ENCODE measurements at regions not wholly inside any gene's neighbourhood (a gene's known extent, or its start where the extent isn't known, plus 50 kb on each side); places are given as distances from the start of the nearest gene placed in this dataset.

- no peak for DNase-seq (ENCODE audit: low read depth)
- H3K4me3 ChIP-seq (ENCODE audit: low read depth, low read length) = no peak overlapping the region
- TF ChIP-seq CTCF (IDR thresholded peaks at IDR 0.05; ENCODE audit: insufficient read depth, low read depth, low read length, missing control alignments) = no peak
Measured at GRCh38 chr6:81568973-81569372, 183.5 kb downstream of the TENT5A start.

GRCh38 chr6:81565071-81565470, 187.4 kb downstream of the TENT5A start:
- H3K4me3 ChIP-seq (ENCODE audit: low read depth, low read length) = no peak overlapping the region
- no peak for TF ChIP-seq CTCF (IDR thresholded peaks at IDR 0.05; ENCODE audit: insufficient read depth, low read depth, low read length, missing control alignments)
- DNase-seq (ENCODE audit: low read depth) = no peak

GRCh38 chr6:81564470-81565068, 187.9 kb downstream of the TENT5A start:
- no peak for DNase-seq (ENCODE audit: low read depth)
- H3K4me3 ChIP-seq (ENCODE audit: low read depth, low read length) = no peak overlapping the region
- no peak for TF ChIP-seq CTCF (IDR thresholded peaks at IDR 0.05; ENCODE audit: insufficient read depth, low read depth, low read length, missing control alignments)

- H3K4me3 ChIP-seq (ENCODE audit: low read depth, low read length) = no peak overlapping the region
- no peak for TF ChIP-seq CTCF (IDR thresholded peaks at IDR 0.05; ENCODE audit: insufficient read depth, low read depth, low read length, missing control alignments)
- DNase-seq (ENCODE audit: low read depth) = no peak
Measured at GRCh38 chr6:81562169-81562568, 190.3 kb downstream of the TENT5A start.

- DNase-seq (ENCODE audit: low read depth) = no peak
- no peak for TF ChIP-seq CTCF (IDR thresholded peaks at IDR 0.05; ENCODE audit: insufficient read depth, low read depth, low read length, missing control alignments)
- H3K4me3 ChIP-seq (ENCODE audit: low read depth, low read length) = no peak overlapping the region
Measured at GRCh38 chr6:81561731-81562130, 190.8 kb downstream of the TENT5A start.

- no peak overlapping the region for H3K4me3 ChIP-seq (ENCODE audit: low read depth, low read length)
- no peak for TF ChIP-seq CTCF (IDR thresholded peaks at IDR 0.05; ENCODE audit: insufficient read depth, low read depth, low read length, missing control alignments)
- no peak for DNase-seq (ENCODE audit: low read depth)
Measured at GRCh38 chr6:81561071-81561564, 191.4 kb downstream of the TENT5A start.

- TF ChIP-seq CTCF (IDR thresholded peaks at IDR 0.05; ENCODE audit: insufficient read depth, low read depth, low read length, missing control alignments) = no peak
- no peak overlapping the region for H3K4me3 ChIP-seq (ENCODE audit: low read depth, low read length)
- no peak for DNase-seq (ENCODE audit: low read depth)
Measured at GRCh38 chr6:81557811-81558210, 194.7 kb downstream of the TENT5A start.
